ENCODE measurements at regions not wholly inside any gene's neighbourhood (a gene's known extent, or its start where the extent isn't known, plus 50 kb on each side); places are given as distances from the start of the nearest gene placed in this dataset.

DNA sequence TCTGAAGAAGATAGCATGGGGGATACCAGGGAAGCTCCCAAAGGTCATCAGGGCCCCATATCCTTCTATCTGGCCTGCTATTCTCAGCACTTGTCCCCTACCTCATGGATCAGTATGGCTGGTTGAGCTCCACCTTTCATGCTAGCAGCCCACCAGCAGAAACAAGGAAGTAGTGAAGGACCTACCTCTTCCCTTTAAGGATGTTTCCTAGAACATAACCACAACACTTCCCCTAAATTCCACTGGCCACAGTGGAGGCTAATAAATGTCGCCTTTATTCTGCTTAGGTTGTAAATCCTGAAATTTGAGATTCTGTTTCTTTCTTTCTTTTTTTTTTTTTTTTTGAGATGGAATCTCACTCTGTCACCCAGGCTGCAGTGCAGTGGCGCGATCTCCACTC is 128.6 kb upstream of the PARP11 start:
- no peak overlapping the region for H3K27ac ChIP-seq (replicated peaks; ENCODE audit: low read length)
- no peak overlapping the region for H2AK5ac ChIP-seq (ENCODE audit: low read depth, low read length)
- H3K18ac ChIP-seq (ENCODE audit: low read length) = no peak overlapping the region
- WGBS, 2 donors (ENCODE audit: extremely low coverage in 2 of 2, insufficient read length in 2 of 2, insufficient replicate concordance in 1 of 2) = no CpG with 5 or more reads among the region's 3 CpGs
- no peaks in the 10 kb centered on the region for H3K4me1 ChIP-seq (ENCODE audit: control insufficient read depth in 2 of 2, insufficient read depth in 1 of 2, low read depth in 1 of 2, low read length in 2 of 2)
- DNase-seq (ENCODE audit: low spot score) = no peak
- H4K91ac ChIP-seq (ENCODE audit: low read depth, low read length, poor library complexity) = no peak overlapping the region
- H2BK12ac ChIP-seq (ENCODE audit: low read length) = no peak overlapping the region
- H3K9ac ChIP-seq (ENCODE audit: low read depth, low read length, poor library complexity) = no peak overlapping the region
- H4K8ac ChIP-seq (ENCODE audit: low read depth, low read length) = no peak overlapping the region
- no peak overlapping the region for H3K23ac ChIP-seq (ENCODE audit: low read depth, low read length, poor library complexity)
- no peaks in the 10 kb centered on the region for H3K79me1 ChIP-seq (ENCODE audit: low read depth, low read length)
- H3K27me3 ChIP-seq (ENCODE audit: control insufficient read depth in 3 of 3, insufficient read depth in 3 of 3, low read depth in 1 of 3, low read length in 3 of 3) = no peaks in the 10 kb centered on the region
- peaks cover 0 to 7% of the 10 kb centered on the region in 2 donors for H3K9me3 ChIP-seq (replicated peaks in 1 of 2; ENCODE audit: control insufficient read depth in 2 of 2, insufficient read depth in 1 of 2, low read depth in 1 of 2, low read length in 2 of 2)
- no peak overlapping the region for H2AFZ ChIP-seq (ENCODE audit: low read length)
- no peak overlapping the region for H3K4me3 ChIP-seq (ENCODE audit: low read length in 2 of 2)
- no peak overlapping the region for H2BK120ac ChIP-seq (ENCODE audit: low read depth, low read length)
- H3K36me3 ChIP-seq (replicated peaks in 1 of 2; ENCODE audit: control insufficient read depth in 2 of 2, insufficient read depth in 2 of 2, low read length in 2 of 2) = no peaks in the 10 kb centered on the region
- no peak overlapping the region for H2BK5ac ChIP-seq (ENCODE audit: low read length)
- no peak overlapping the region for H3K14ac ChIP-seq (ENCODE audit: low read length)
- no peak overlapping the region for H2BK15ac ChIP-seq (ENCODE audit: low read length)
- H3K4me2 ChIP-seq (ENCODE audit: insufficient read depth, low read length, poor library complexity, severe bottlenecking) = no peak overlapping the region
- H3K4ac ChIP-seq (ENCODE audit: low read length) = no peak overlapping the region

GRCh38 chr12:4001031-4001430 is 127.8 kb upstream of the PARP11 start:
- no peak overlapping the region for H3K27ac ChIP-seq (replicated peaks; ENCODE audit: low read length)
- H3K4me2 ChIP-seq (ENCODE audit: insufficient read depth, low read length, poor library complexity, severe bottlenecking) = no peak overlapping the region
- no peak overlapping the region for H2AK5ac ChIP-seq (ENCODE audit: low read depth, low read length)
- H3K4me3 ChIP-seq (ENCODE audit: low read length in 2 of 2) = no peak overlapping the region
- no peak overlapping the region for H2BK5ac ChIP-seq (ENCODE audit: low read length)
- H4K91ac ChIP-seq (ENCODE audit: low read depth, low read length, poor library complexity) = no peak overlapping the region
- no peak overlapping the region for H3K18ac ChIP-seq (ENCODE audit: low read length)
- no peak overlapping the region for H3K23ac ChIP-seq (ENCODE audit: low read depth, low read length, poor library complexity)
- no peak for DNase-seq (ENCODE audit: low spot score)
- H3K4me1 ChIP-seq (ENCODE audit: control insufficient read depth in 2 of 2, insufficient read depth in 1 of 2, low read depth in 1 of 2, low read length in 2 of 2) = peaks cover 0 to 1% of the 10 kb centered on the region in 2 donors
- H3K36me3 ChIP-seq (replicated peaks in 1 of 2; ENCODE audit: control insufficient read depth in 2 of 2, insufficient read depth in 2 of 2, low read length in 2 of 2) = no peaks in the 10 kb centered on the region
- no peaks in the 10 kb centered on the region for H3K79me1 ChIP-seq (ENCODE audit: low read depth, low read length)
- no peak overlapping the region for H3K14ac ChIP-seq (ENCODE audit: low read length)
- no peak overlapping the region for H3K9ac ChIP-seq (ENCODE audit: low read depth, low read length, poor library complexity)
- H4K8ac ChIP-seq (ENCODE audit: low read depth, low read length) = no peak overlapping the region
- no peak overlapping the region for H2BK12ac ChIP-seq (ENCODE audit: low read length)
- no peak overlapping the region for H3K4ac ChIP-seq (ENCODE audit: low read length)
- no peak overlapping the region for H2BK120ac ChIP-seq (ENCODE audit: low read depth, low read length)
- H3K27me3 ChIP-seq (ENCODE audit: control insufficient read depth in 3 of 3, insufficient read depth in 3 of 3, low read depth in 1 of 3, low read length in 3 of 3) = no peaks in the 10 kb centered on the region
- H2BK15ac ChIP-seq (ENCODE audit: low read length) = no peak overlapping the region
- H2AFZ ChIP-seq (ENCODE audit: low read length) = no peak overlapping the region
- peaks cover 0 to 7% of the 10 kb centered on the region in 2 donors for H3K9me3 ChIP-seq (replicated peaks in 1 of 2; ENCODE audit: control insufficient read depth in 2 of 2, insufficient read depth in 1 of 2, low read depth in 1 of 2, low read length in 2 of 2)

- H3K79me1 ChIP-seq (ENCODE audit: low read depth, low read length) = no peaks in the 10 kb centered on the region
- WGBS, 2 donors (ENCODE audit: extremely low coverage in 2 of 2, insufficient read length in 2 of 2, insufficient replicate concordance in 1 of 2) = no CpG with 5 or more reads among the region's 8 CpGs
- H3K4me2 ChIP-seq (ENCODE audit: insufficient read depth, low read length, poor library complexity, severe bottlenecking) = no peak overlapping the region
- H4K8ac ChIP-seq (ENCODE audit: low read depth, low read length) = no peak overlapping the region
- no peak overlapping the region for H3K4ac ChIP-seq (ENCODE audit: low read length)
- H3K9me3 ChIP-seq (replicated peaks in 1 of 2; ENCODE audit: control insufficient read depth in 2 of 2, insufficient read depth in 1 of 2, low read depth in 1 of 2, low read length in 2 of 2) = peaks cover 0 to 7% of the 10 kb centered on the region in 2 donors
- no peak for DNase-seq (ENCODE audit: low spot score)
- no peaks in the 10 kb centered on the region for H3K36me3 ChIP-seq (replicated peaks in 1 of 2; ENCODE audit: control insufficient read depth in 2 of 2, insufficient read depth in 2 of 2, low read length in 2 of 2)
- no peak overlapping the region for H2BK12ac ChIP-seq (ENCODE audit: low read length)
- no peak overlapping the region for H3K14ac ChIP-seq (ENCODE audit: low read length)
- H2BK120ac ChIP-seq (ENCODE audit: low read depth, low read length) = no peak overlapping the region
- H2BK5ac ChIP-seq (ENCODE audit: low read length) = no peak overlapping the region
- H3K27me3 ChIP-seq (ENCODE audit: control insufficient read depth in 3 of 3, insufficient read depth in 3 of 3, low read depth in 1 of 3, low read length in 3 of 3) = no peaks in the 10 kb centered on the region
- H2AK5ac ChIP-seq (ENCODE audit: low read depth, low read length) = no peak overlapping the region
- no peak overlapping the region for H2BK15ac ChIP-seq (ENCODE audit: low read length)
- H3K23ac ChIP-seq (ENCODE audit: low read depth, low read length, poor library complexity) = no peak overlapping the region
- H4K91ac ChIP-seq (ENCODE audit: low read depth, low read length, poor library complexity) = no peak overlapping the region
- H3K18ac ChIP-seq (ENCODE audit: low read length) = no peak overlapping the region
- H3K27ac ChIP-seq (replicated peaks; ENCODE audit: low read length) = no peak overlapping the region
- no peak overlapping the region for H3K9ac ChIP-seq (ENCODE audit: low read depth, low read length, poor library complexity)
- peaks cover 0 to 7% of the 10 kb centered on the region in 2 donors for H3K4me1 ChIP-seq (ENCODE audit: control insufficient read depth in 2 of 2, insufficient read depth in 1 of 2, low read depth in 1 of 2, low read length in 2 of 2)
- no peak overlapping the region for H3K4me3 ChIP-seq (ENCODE audit: low read length in 2 of 2)
- H2AFZ ChIP-seq (ENCODE audit: low read length) = no peak overlapping the region
Measured at GRCh38 chr12:3999904-4000303, 126.7 kb upstream of the PARP11 start.

GRCh38 chr12:3998968-3999792 is 126.0 kb upstream of the PARP11 start:
- Histone ChIP-seq H3K18ac (ENCODE audit: low read length) (no peak overlapping the region), H4K91ac (ENCODE audit: low read depth, low read length, poor library complexity) (no peak overlapping the region), H3K27ac (replicated peaks; ENCODE audit: low read length) (no peak overlapping the region), H3K9me3 (replicated peaks in 1 of 2; ENCODE audit: control insufficient read depth in 2 of 2, insufficient read depth in 1 of 2, low read depth in 1 of 2, low read length in 2 of 2) (peaks cover 0 to 7% of the 10 kb centered on the region in 2 donors), H3K23ac (ENCODE audit: low read depth, low read length, poor library complexity) (no peak overlapping the region), H2BK5ac (ENCODE audit: low read length) (no peak overlapping the region), H4K8ac (ENCODE audit: low read depth, low read length) (no peak overlapping the region), H3K79me1 (ENCODE audit: low read depth, low read length) (no peaks in the 10 kb centered on the region), H2AK5ac (ENCODE audit: low read depth, low read length) (no peak overlapping the region), H3K4me2 (ENCODE audit: insufficient read depth, low read length, poor library complexity, severe bottlenecking) (no peak overlapping the region), H3K9ac (ENCODE audit: low read depth, low read length, poor library complexity) (no peak overlapping the region), H3K14ac (ENCODE audit: low read length) (no peak overlapping the region), H2BK15ac (ENCODE audit: low read length) (no peak overlapping the region), H3K4ac (ENCODE audit: low read length) (no peak overlapping the region), H3K27me3 (ENCODE audit: control insufficient read depth in 3 of 3, insufficient read depth in 3 of 3, low read depth in 1 of 3, low read length in 3 of 3) (no peaks in the 10 kb centered on the region), H3K36me3 (replicated peaks in 1 of 2; ENCODE audit: control insufficient read depth in 2 of 2, insufficient read depth in 2 of 2, low read length in 2 of 2) (no peaks in the 10 kb centered on the region), H3K4me3 (ENCODE audit: low read length in 2 of 2) (no peak overlapping the region), H2AFZ (ENCODE audit: low read length) (no peak overlapping the region), H2BK120ac (ENCODE audit: low read depth, low read length) (no peak overlapping the region), H2BK12ac (ENCODE audit: low read length) (no peak overlapping the region), H3K4me1 (ENCODE audit: control insufficient read depth in 2 of 2, insufficient read depth in 1 of 2, low read depth in 1 of 2, low read length in 2 of 2) (peaks cover 0 to 7% of the 10 kb centered on the region in 2 donors)
- WGBS, 2 donors (ENCODE audit: extremely low coverage in 2 of 2, insufficient read length in 2 of 2, insufficient replicate concordance in 1 of 2) = no CpG with 5 or more reads among the region's 7 CpGs
- DNase-seq (ENCODE audit: low spot score) = no peak
